ENCODE measurements at regions not wholly inside any gene's neighbourhood (a gene's known extent, or its start where the extent isn't known, plus 50 kb on each side); places are given as distances from the start of the nearest gene placed in this dataset.

DNA sequence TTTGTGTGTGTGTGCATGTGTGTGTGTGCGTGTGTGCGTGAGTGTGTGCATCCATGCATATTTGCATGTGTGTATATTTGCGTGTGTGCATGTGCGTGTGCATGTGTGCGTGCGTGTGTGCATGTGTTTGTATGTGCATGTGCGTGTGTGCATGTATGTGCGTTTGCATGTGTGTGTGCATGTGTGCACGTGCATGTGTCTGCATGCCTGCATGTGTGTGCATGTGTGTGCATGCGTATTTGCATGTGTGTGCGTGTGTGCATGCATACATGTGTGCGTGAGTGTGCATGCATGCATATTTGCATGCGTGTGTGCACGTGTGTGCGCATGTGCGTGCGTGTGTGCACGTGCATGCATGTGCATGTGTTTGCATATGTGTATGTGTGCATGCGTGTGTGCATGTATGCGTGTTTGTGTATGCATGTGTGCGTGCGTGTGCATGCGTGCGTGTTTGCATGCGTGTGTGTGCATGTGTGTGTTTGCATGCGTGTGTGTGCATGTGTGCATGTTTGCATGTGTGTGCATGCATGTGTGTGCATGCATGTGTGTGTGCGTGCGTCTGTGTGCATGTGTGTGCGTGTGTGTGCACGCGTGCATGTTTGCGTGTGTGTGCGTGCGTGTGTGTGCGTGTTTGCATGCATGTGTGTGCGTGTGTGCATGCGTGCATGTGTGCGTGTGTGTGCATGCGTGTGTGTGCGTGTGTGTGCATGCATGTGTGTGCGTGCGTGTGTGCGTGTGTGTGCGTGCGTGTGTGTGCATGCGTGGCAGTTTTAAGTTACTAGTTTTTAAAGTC, 57.7 kb upstream of the SMOC2 start (continued):
- TF ChIP-seq, protein P1, sequence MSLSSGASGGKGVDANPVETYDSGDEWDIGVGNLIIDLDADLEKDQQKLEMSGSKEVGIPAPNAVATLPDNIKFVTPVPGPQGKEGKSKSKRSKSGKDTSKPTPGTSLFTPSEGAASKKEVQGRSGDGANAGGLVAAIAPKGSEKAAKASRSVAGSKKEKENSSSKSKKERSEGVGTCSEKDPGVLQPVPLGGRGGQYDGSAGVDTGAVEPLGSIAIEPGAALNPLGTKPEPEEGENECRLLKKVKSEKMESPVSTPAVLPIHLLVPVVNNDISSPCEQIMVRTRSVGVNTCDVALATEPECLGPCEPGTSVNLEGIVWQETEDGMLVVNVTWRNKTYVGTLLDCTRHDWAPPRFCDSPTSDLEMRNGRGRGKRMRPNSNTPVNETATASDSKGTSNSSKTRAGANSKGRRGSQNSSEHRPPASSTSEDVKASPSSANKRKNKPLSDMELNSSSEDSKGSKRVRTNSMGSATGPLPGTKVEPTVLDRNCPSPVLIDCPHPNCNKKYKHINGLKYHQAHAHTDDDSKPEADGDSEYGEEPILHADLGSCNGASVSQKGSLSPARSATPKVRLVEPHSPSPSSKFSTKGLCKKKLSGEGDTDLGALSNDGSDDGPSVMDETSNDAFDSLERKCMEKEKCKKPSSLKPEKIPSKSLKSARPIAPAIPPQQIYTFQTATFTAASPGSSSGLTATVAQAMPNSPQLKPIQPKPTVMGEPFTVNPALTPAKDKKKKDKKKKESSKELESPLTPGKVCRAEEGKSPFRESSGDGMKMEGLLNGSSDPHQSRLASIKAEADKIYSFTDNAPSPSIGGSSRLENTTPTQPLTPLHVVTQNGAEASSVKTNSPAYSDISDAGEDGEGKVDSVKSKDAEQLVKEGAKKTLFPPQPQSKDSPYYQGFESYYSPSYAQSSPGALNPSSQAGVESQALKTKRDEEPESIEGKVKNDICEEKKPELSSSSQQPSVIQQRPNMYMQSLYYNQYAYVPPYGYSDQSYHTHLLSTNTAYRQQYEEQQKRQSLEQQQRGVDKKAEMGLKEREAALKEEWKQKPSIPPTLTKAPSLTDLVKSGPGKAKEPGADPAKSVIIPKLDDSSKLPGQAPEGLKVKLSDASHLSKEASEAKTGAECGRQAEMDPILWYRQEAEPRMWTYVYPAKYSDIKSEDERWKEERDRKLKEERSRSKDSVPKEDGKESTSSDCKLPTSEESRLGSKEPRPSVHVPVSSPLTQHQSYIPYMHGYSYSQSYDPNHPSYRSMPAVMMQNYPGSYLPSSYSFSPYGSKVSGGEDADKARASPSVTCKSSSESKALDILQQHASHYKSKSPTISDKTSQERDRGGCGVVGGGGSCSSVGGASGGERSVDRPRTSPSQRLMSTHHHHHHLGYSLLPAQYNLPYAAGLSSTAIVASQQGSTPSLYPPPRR (CRISPR knock-in tag; IDR thresholded peaks at IDR 0.05; ENCODE audit: borderline replicate concordance) = no peak
- TF ChIP-seq TCF7 (IDR thresholded peaks at IDR 0.05; ENCODE audit: low read depth) = no peak
- TF ChIP-seq FIP1L1 (IDR thresholded peaks at IDR 0.05; ENCODE audit: borderline replicate concordance, insufficient read depth, low read depth, low read length) = no peak
- TF ChIP-seq RAD51 (IDR thresholded peaks at IDR 0.05; ENCODE audit: borderline replicate concordance) = no peak
- TF ChIP-seq ZNF546 (CRISPR knock-in tag; conservative IDR thresholded peaks at IDR 0.05) = no peak
- no peak for TF ChIP-seq ZFP41 (CRISPR knock-in tag; IDR thresholded peaks at IDR 0.05; ENCODE audit: borderline replicate concordance)
- no peak for TF ChIP-seq NONO (IDR thresholded peaks at IDR 0.05)
- TF ChIP-seq NONO (CRISPR knock-in tag; conservative IDR thresholded peaks at IDR 0.05) = peak; percentile 33; the same call in 1 of the 2 replicates
- TF ChIP-seq, protein P2, sequence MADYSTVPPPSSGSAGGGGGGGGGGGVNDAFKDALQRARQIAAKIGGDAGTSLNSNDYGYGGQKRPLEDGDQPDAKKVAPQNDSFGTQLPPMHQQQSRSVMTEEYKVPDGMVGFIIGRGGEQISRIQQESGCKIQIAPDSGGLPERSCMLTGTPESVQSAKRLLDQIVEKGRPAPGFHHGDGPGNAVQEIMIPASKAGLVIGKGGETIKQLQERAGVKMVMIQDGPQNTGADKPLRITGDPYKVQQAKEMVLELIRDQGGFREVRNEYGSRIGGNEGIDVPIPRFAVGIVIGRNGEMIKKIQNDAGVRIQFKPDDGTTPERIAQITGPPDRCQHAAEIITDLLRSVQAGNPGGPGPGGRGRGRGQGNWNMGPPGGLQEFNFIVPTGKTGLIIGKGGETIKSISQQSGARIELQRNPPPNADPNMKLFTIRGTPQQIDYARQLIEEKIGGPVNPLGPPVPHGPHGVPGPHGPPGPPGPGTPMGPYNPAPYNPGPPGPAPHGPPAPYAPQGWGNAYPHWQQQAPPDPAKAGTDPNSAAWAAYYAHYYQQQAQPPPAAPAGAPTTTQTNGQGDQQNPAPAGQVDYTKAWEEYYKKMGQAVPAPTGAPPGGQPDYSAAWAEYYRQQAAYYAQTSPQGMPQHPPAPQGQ (CRISPR knock-in tag; IDR thresholded peaks at IDR 0.05; ENCODE audit: borderline replicate concordance) = no peak
- TF ChIP-seq ZNF557 (CRISPR knock-in tag; IDR thresholded peaks at IDR 0.05) = no peak
- no peak for TF ChIP-seq RFXAP (CRISPR knock-in tag; IDR thresholded peaks at IDR 0.05; ENCODE audit: borderline replicate concordance)
- no peak for TF ChIP-seq NFYC (CRISPR knock-in tag; IDR thresholded peaks at IDR 0.05)
- TF ChIP-seq ZNF552 (CRISPR knock-in tag; IDR thresholded peaks at IDR 0.05; ENCODE audit: borderline replicate concordance) = peak; percentile 72; the same call in 1 of the 2 replicates
- no peak for TF ChIP-seq GFI1 (CRISPR knock-in tag; IDR thresholded peaks at IDR 0.05; ENCODE audit: borderline replicate concordance)
- TF ChIP-seq, protein P3, sequence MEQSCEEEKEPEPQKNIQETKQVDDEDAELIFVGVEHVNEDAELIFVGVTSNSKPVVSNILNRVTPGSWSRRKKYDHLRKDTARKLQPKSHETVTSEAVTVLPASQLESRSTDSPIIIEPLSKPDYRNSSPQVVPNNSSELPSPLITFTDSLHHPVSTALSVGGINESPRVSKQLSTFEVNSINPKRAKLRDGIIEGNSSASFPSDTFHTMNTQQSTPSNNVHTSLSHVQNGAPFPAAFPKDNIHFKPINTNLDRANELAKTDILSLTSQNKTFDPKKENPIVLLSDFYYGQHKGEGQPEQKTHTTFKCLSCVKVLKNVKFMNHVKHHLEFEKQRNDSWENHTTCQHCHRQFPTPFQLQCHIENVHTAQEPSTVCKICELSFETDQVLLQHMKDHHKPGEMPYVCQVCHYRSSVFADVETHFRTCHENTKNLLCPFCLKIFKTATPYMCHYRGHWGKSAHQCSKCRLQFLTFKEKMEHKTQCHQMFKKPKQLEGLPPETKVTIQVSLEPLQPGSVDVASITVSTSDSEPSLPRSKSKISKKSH (CRISPR knock-in tag; IDR thresholded peaks at IDR 0.05; ENCODE audit: borderline replicate concordance) = peak; percentile 61; the same call in 1 of the 2 replicates
- TF ChIP-seq, protein P4, sequence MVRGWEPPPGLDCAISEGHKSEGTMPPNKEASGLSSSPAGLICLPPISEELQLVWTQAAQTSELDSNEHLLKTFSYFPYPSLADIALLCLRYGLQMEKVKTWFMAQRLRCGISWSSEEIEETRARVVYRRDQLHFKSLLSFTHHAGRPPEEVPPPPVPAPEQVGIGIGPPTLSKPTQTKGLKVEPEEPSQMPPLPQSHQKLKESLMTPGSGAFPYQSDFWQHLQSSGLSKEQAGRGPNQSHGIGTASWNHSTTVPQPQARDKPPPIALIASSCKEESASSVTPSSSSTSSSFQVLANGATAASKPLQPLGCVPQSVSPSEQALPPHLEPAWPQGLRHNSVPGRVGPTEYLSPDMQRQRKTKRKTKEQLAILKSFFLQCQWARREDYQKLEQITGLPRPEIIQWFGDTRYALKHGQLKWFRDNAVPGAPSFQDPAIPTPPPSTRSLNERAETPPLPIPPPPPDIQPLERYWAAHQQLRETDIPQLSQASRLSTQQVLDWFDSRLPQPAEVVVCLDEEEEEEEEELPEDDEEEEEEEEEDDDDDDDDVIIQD (CRISPR knock-in tag; IDR thresholded peaks at IDR 0.05; ENCODE audit: low read depth) = no peak
- no peak for TF ChIP-seq ZNF205 (CRISPR knock-in tag; IDR thresholded peaks at IDR 0.05)

All from HepG2 (cell line).